GM12878 (cell line): ENCODE measurements at regions not wholly inside any gene's neighbourhood (a gene's known extent, or its start where the extent isn't known, plus 50 kb on each side); places are given as distances from the start of the nearest gene placed in this dataset.

ENCODE experiments used
- BACH1 ChIP-seq: fragments of 450-650 bp; IDR thresholded peaks from 2 replicates; pipeline ENCODE4 v1.6.1; 2017; ENCODE audit warnings: mild to moderate bottlenecking, borderline replicate concordance
- BRCA1 ChIP-seq: IDR thresholded peaks from 2 replicates; pipeline ENCODE4 v1.6.1; 2011; ENCODE audit warnings: low read depth, low read length, improper control_type of control experiment
- CTCF ChIP-seq, 3 experiments: IDR thresholded peaks in 2 of 3; conservative IDR thresholded peaks in 1 of 3; 2 replicates each; pipeline ENCODE4 v1.5.1; 2011; ENCODE audit warnings: low read depth in 3 of 3, low read length in 3 of 3, mild to moderate bottlenecking in 3 of 3, control low read depth in 2 of 3, moderate library complexity in 2 of 3, inconsistent platforms in 1 of 3, mixed read lengths in 1 of 3; ENCODE audit not compliant: control insufficient read depth in 2 of 3, insufficient read depth in 1 of 3; ENCODE audit errors: extremely low read depth in 1 of 3
- EP300 ChIP-seq, 2 experiments: fragments of 150-350 bp in 1 of 2; IDR thresholded peaks; 2 replicates each; pipeline ENCODE4 v1.6.1; 2011 to 2012; ENCODE audit warnings: low read depth in 2 of 2, low read length in 2 of 2, borderline replicate concordance in 1 of 2, improper control_type of control experiment in 1 of 2, inconsistent platforms in 1 of 2; ENCODE audit not compliant: control insufficient read depth in 1 of 2
- ESRRA ChIP-seq: IDR thresholded peaks from 2 replicates; pipeline ENCODE4 v1.6.1; 2012; ENCODE audit warnings: mild to moderate bottlenecking, low read length, improper control_type of control experiment
- MAX ChIP-seq: IDR thresholded peaks from 2 replicates; pipeline ENCODE4 v1.6.1; 2012; ENCODE audit warnings: low read depth, low read length, improper control_type of control experiment
- PAX8 ChIP-seq: fragments of 450-650 bp; IDR thresholded peaks from 2 replicates; pipeline ENCODE4 v1.6.1; 2017; ENCODE audit warnings: mild to moderate bottlenecking, moderate library complexity
- POLR2AphosphoS5 ChIP-seq: IDR thresholded peaks from 2 replicates; pipeline ENCODE4 v1.6.1; 2011; ENCODE audit warnings: mild to moderate bottlenecking, low read length, inconsistent platforms
- STAT3 ChIP-seq: IDR thresholded peaks from 2 replicates; pipeline ENCODE4 v1.6.1; 2011; ENCODE audit warnings: low read depth, low read length, improper control_type of control experiment
- YY1 ChIP-seq: IDR thresholded peaks from 2 replicates; pipeline ENCODE4 v1.6.1; 2011; ENCODE audit warnings: low read depth, mild to moderate bottlenecking, low read length
- ZSCAN29 ChIP-seq: fragments of 450-650 bp; IDR thresholded peaks from 2 replicates; pipeline ENCODE4 v1.6.1; 2017; ENCODE audit warnings: mild to moderate bottlenecking, moderate library complexity
- TF ChIP-seq, protein P1 (sequence below): fragments of 450-650 bp; IDR thresholded peaks from 2 replicates; pipeline ENCODE4 v1.6.1; 2014; ENCODE audit warnings: mild to moderate bottlenecking

DNA sequence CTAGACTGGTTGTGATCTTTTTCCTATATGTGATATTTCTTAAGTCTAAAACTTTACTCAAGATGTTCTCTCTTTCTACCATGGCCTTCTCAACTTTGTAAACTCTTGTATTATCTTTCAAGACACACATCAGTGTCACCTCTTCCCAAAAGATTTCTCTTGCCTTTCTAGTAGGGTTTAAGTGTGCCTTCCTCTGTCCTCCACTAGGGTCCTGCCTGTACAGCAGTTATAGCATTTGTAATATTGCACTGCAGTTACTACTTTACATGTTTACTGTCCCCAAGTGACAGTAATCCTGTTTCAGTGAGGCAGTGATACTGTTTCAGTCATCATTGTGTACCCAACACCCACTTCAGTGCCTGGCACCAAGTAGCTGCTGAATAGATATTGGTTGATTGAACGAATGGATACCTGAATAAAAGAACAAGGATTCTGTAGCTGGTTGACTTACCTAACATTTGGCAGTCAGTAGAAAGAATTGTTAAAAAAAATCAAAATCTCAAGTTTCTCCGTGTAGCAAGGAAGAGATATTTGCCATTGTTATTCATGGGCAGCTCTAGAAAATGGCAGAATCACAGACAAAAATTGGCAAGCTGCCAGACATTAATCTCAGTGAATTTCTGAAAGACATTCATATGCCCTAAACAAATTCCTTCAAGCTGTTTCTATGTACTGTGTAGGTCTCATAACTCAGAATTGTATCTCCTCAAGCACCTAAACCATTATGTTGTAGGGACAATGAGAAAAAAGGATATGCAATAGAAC is 79.4 kb downstream of the RBMXL2 start:
- TF ChIP-seq EP300 (IDR thresholded peaks at IDR 0.05; ENCODE audit: borderline replicate concordance in 1 of 2, control insufficient read depth in 1 of 2, low read depth in 2 of 2, low read length in 2 of 2) (no peak), POLR2AphosphoS5 (no peak), ZSCAN29 (no peak), YY1 (no peak), BRCA1 (no peak), BACH1 (no peak), STAT3 (no peak), PAX8 (no peak), ESRRA (no peak), MAX (no peak), CTCF (IDR thresholded peaks at IDR 0.05 in 2 of 3, conservative IDR thresholded peaks at IDR 0.05 in 1 of 3; ENCODE audit: control insufficient read depth in 2 of 3, extremely low read depth in 1 of 3, insufficient read depth in 1 of 3, low read depth in 3 of 3, low read length in 3 of 3) (no peak)
- TF ChIP-seq, protein P1, sequence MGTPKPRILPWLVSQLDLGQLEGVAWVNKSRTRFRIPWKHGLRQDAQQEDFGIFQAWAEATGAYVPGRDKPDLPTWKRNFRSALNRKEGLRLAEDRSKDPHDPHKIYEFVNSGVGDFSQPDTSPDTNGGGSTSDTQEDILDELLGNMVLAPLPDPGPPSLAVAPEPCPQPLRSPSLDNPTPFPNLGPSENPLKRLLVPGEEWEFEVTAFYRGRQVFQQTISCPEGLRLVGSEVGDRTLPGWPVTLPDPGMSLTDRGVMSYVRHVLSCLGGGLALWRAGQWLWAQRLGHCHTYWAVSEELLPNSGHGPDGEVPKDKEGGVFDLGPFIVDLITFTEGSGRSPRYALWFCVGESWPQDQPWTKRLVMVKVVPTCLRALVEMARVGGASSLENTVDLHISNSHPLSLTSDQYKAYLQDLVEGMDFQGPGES, result no peak
